NCI-H446 treated with DMSO at 0.1 percent for 48 hours (cell line): ENCODE measurements at regions not wholly inside any gene's neighbourhood (a gene's known extent, or its start where the extent isn't known, plus 50 kb on each side); places are given as distances from the start of the nearest gene placed in this dataset.
A peak's percentile ranks its signal among the peaks of the same experiment; 100 is the strongest.
"Not testable (repeated sequence)": the region's sequence is repeated elsewhere in the genome, so short reads cannot be mapped to it uniquely, and the experiment has no call there.

ENCODE experiments used
- DNase-seq: peaks from one replicate; lab custom pipeline; 2025; lab: John Stamatoyannopoulos, UW

- no peak for DNase-seq
Observed at GRCh38 chr4:26208237-26208994, 112.4 kb upstream of the RBPJ start.

- not testable (repeated sequence) for DNase-seq
Observed at GRCh38 chr4:26209378-26209777, 111.4 kb upstream of the RBPJ start.

DNA sequence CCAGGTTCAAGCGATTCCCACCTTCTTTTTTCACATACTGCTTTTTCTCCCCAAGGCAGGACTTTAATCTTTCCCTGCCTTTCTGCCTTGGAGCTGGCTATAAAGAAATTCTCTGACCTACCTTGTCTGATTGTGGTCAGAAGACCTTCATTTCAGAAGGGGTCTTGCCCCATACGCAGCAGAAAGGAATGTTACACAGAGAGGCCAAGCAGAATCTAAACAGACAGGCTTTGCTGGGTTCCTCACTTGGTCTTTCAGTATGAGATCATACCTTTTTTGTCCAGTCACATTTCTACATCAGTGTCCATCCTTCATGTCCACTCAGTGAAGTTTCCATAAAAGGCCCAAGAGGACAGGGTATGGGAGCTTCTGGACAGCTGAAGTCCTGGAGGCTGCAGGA is 108.3 kb upstream of the RBPJ start:
- DNase-seq: no peak

GRCh38 chr4:26213317-26213716 is 107.5 kb upstream of the RBPJ start:
- DNase-seq: no peak

DNA sequence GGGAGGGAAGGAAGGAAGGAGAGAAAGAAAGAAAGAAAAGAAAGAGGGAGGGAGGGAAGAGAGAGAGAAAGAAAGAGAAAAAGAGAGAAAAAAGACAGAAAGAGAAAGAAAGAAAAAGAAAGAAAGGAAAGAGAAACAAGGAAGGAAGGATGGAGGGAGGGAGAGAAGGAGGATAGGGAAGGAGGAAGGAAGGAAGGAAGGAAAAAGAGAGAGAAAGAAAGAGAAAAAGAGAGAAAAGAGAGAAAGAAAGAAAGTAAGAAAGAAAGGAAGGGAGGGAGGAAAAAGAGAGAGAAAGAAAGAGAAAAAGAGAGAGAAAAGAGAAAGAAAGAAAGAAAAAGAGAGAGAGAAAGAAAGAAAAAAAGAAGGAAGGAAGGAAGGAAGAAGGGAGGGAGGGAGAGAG is 105.8 kb upstream of the RBPJ start:
- no peak for DNase-seq

DNA sequence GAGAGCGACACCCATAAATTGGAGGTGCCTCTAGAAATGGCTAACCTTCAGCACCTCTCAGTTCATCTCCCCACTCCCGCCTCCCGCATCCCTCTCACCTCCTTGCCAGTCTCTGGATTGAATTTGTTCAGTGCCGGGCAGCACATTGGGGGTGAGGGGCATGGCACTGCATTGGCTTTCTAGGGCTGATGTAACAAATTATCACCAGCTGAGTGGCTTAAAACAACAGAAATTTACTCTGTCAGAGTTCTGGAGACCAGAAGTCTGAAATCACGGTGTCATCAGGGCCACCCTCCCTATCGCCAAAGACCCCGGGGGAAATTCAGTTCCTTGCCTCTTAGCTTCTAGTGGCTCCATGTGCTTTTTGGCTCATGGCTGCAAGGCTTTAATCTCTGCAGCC is 105.1 kb upstream of the RBPJ start:
- no peak for DNase-seq

- no peak for DNase-seq
Observed at GRCh38 chr4:26217481-26217880, 103.3 kb upstream of the RBPJ start.

GRCh38 chr4:26217961-26218676 is 102.7 kb upstream of the RBPJ start:
- no peak for DNase-seq

DNA sequence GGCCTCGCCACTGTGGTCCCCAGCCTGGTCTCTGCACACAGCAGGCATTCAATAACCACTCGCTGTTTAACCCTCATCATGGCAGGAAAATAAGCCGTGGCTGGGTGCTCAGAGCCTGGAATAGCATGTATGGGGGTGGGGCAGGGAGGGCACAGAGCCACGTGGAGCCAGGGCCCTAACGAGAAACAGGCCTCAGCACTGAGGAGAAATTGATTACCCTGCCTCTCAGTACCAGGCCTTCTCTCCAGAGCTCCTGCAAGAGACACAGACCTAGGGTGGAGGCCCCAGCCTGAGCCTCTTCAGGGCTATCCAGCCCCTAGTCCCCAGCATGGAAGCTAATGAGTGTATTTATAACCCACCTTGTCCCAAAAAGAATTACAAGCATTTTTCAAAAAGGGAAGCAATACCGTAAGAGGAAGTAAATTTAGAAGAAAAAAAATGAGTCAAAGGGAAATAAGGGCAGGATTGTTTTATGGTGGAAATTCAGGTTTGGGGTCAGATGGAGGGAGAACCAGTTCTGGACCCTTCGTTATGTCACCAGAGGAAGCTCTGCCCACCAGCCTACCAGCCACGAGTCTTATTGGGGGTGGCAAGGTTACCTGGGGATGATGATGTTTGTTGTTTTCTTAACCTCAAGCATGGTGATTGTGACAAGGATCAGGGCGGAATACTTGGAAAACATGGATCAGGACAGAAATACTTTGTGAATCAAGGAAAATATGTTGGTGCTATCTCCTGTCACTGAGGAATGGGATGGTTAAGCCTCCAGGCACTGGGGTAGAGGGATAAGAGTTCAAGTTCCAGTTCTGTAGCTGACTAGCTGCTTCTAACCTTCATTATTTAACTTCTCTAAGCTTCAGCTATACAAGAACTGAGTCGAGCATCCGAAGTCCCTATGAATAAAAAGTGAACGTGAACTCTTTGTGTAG is 101.9 kb upstream of the RBPJ start:
- no peak for DNase-seq

GRCh38 chr4:26220696-26221095 is 100.1 kb upstream of the RBPJ start:
- DNase-seq: no peak

DNA sequence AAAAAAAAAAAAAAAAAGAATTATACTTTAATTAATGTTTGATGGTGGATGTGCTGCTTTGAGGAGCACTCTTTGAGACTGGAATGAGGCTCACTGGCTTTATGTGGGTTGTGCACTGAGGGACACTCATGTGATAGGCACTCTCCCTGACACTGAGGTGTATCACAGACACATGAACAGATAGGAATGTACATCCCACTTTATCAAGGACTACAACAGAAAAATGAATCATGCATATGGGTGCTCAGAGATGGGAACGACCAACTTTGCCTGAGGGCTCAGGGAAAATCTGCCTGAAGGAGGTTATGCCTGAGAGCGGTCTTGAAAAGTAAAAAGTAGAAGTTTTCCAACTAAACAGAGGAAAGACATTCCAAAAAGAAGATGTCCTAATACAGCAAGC is 97.7 kb upstream of the RBPJ start:
- no peak for DNase-seq

DNA sequence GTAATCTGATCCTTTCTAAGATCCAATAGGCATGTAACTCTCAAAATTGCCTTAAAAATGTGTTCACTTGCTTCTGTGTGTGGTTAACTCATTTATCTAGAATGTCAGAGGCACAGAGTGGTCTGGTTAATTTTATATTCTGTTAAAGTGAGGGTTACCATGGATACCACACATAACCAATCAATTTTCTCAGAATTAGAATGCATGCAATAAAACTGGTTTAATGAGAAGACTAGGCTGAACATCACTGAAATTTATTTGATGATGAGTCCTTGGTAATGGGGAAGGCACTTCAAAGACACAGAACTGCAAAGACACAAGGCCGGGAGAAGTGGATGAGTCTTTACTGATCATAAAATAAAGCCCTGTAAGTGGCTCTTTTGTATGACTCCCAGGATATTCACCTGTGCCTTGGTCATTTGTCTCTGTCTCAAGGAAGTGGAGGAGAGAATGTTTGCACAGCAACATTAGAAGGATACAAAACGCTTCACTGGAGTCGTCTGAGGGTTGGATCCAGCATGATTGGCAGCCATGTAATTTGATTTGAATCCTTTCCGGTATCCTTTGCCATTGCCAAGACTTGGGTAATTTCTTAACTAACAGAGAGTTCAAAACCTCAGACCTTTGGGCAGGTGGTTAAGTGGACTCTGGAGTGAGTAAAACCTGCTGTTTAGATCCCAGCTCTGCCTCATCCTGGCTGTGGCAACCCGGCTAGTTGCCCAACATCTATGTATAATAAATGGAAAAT is 94.0 kb upstream of the RBPJ start:
- no peak for DNase-seq

- no peak for DNase-seq
Observed at GRCh38 chr4:26227601-26228229, 93.1 kb upstream of the RBPJ start.

- DNase-seq: no peak
Observed at GRCh38 chr4:26228883-26229282, 91.9 kb upstream of the RBPJ start.

- DNase-seq: no peak
Observed at GRCh38 chr4:26229974-26230373, 90.8 kb upstream of the RBPJ start.

DNA sequence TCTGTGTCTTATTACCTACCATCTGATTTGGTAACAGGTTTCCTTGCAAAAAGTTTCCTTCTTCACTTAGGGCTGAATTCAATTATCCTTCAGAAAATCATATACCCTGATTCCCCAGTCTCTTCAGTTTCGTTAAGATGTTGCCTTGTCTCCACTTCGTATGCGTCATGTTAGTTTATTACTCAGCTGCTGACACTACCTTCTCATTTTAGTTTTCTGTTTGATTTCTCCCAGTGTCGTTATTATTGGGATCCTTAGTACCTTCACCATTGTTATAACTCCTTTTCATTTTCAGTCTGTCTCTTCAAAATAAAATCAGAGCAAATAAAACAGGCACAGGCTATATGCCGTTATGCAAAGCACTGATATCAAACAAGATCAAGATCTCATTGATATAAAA is 87.5 kb upstream of the RBPJ start:
- DNase-seq: no peak

GRCh38 chr4:26235500-26235899 is 85.3 kb upstream of the RBPJ start:
- DNase-seq: peak; percentile 88

- no peak for DNase-seq
Observed at GRCh38 chr4:26237916-26238315, 82.9 kb upstream of the RBPJ start.

DNA sequence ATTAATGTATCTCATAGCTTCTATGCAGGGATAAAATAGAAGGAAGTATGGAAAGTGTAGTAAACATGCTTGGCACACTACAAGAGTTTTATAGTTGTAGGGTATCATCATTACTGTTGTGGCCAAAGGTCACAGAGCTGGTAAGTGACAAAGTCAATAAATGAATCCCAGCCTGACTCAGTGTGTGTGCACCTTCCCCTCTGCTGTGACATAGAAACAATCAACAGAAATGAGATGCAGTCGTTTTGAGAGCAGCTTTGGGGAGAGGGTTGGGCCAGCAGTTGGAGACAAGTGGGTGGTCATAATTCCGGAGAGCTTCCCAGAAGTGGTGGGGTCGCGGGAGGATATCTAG is 82.4 kb upstream of the RBPJ start:
- no peak for DNase-seq

- peak; percentile 45 for DNase-seq
Observed at GRCh38 chr4:26238778-26239679, 81.8 kb upstream of the RBPJ start.
